Fibroblast of the aortic adventitia (primary cell): ENCODE measurements at regions not wholly inside any gene's neighbourhood (a gene's known extent, or its start where the extent isn't known, plus 50 kb on each side); places are given as distances from the start of the nearest gene placed in this dataset.

ENCODE experiments used
- DNase-seq: peaks from one replicate; pipeline ENCODE4 v3.0.0-alpha.2; 2010; ENCODE audit warnings: low read depth
- H3K4me3 ChIP-seq: 2 replicates; pipeline ENCODE4 v1.5.1; 2011; ENCODE audit warnings: low read depth, mild to moderate bottlenecking, control low read depth, low read length, moderate library complexity
- CTCF ChIP-seq: IDR thresholded peaks from 2 replicates; pipeline ENCODE4 v1.5.1; 2011; ENCODE audit warnings: mild to moderate bottlenecking, low read length, control low read depth, inconsistent platforms; ENCODE audit not compliant: insufficient read depth

GRCh38 chr20:50315586-50316551, 125.2 kb downstream of the CEBPB start:
- DNase-seq = no peak

GRCh38 chr20:50317116-50317515, 126.5 kb downstream of the CEBPB start:
- no peak for DNase-seq
- H3K4me3 ChIP-seq = no peak overlapping the region
- no peak for TF ChIP-seq CTCF

More at GRCh38 chr20:50315586-50316551, 125.2 kb downstream of the CEBPB start:
- TF ChIP-seq CTCF = no peak
- H3K4me3 ChIP-seq = no peak overlapping the region

GRCh38 chr20:50317609-50318008, 127.0 kb downstream of the CEBPB start:
- DNase-seq = no peak
- no peak overlapping the region for H3K4me3 ChIP-seq
- TF ChIP-seq CTCF = no peak

- no peak for DNase-seq
- no peak overlapping the region for H3K4me3 ChIP-seq
- TF ChIP-seq CTCF = no peak
These were observed 128.1 kb downstream of the CEBPB start for GRCh38 chr20:50318710-50319109.

- no peak for TF ChIP-seq CTCF
- no peak for DNase-seq
- peak overlapping the region; percentile 52 for H3K4me3 ChIP-seq
These were observed 129.6 kb downstream of the CEBPB start for GRCh38 chr20:50320005-50320900.

GRCh38 chr20:50320901-50321796, 130.5 kb downstream of the CEBPB start:
- H3K4me3 ChIP-seq = peak overlapping the region; percentile 52
- TF ChIP-seq CTCF = no peak
- peak; percentile 92 for DNase-seq
